GM19324 (cell line): ENCODE measurements at regions not wholly inside any gene's neighbourhood (a gene's known extent, or its start where the extent isn't known, plus 50 kb on each side); places are given as distances from the start of the nearest gene placed in this dataset.

ENCODE experiments used
- ATAC-seq: cut with Tn5 transposase; IDR thresholded peaks from one replicate; pipeline ENCODE4 v1.9.1; 2021; ENCODE audit warnings: mild to moderate bottlenecking, moderate library complexity; ENCODE audit not compliant: unreplicated experiment, low FRiP score

GRCh38 chr6:113551168-113551567 is 306.0 kb upstream of the MARCKS start:
- no peak for ATAC-seq

- no peak for ATAC-seq
Observed at GRCh38 chr6:113556775-113557174, 300.4 kb upstream of the MARCKS start.

GRCh38 chr6:113558431-113558830 is 298.7 kb upstream of the MARCKS start:
- ATAC-seq = no peak

- ATAC-seq = no peak
Observed at GRCh38 chr6:113558966-113559365, 298.2 kb upstream of the MARCKS start.

- ATAC-seq = no peak
Observed at GRCh38 chr6:113560376-113560775, 296.8 kb upstream of the MARCKS start.

- no peak for ATAC-seq
Observed at GRCh38 chr6:113560908-113561307, 296.2 kb upstream of the MARCKS start.

- no peak for ATAC-seq
Observed at GRCh38 chr6:113562248-113562647, 294.9 kb upstream of the MARCKS start.

GRCh38 chr6:113564371-113565171 is 292.6 kb upstream of the MARCKS start:
- peak; percentile 85 for ATAC-seq

GRCh38 chr6:113565306-113565705 is 291.8 kb upstream of the MARCKS start:
- ATAC-seq = no peak

- ATAC-seq = no peak
Observed at GRCh38 chr6:113570161-113570560, 287.0 kb upstream of the MARCKS start.

GRCh38 chr6:113570641-113571040 is 286.5 kb upstream of the MARCKS start:
- no peak for ATAC-seq

GRCh38 chr6:113574147-113574546 is 283.0 kb upstream of the MARCKS start:
- no peak for ATAC-seq

- no peak for ATAC-seq
Observed at GRCh38 chr6:113576310-113576709, 280.8 kb upstream of the MARCKS start.

- no peak for ATAC-seq
Observed at GRCh38 chr6:113578691-113579090, 278.5 kb upstream of the MARCKS start.

GRCh38 chr6:113584767-113585166 is 272.4 kb upstream of the MARCKS start:
- ATAC-seq = no peak

- ATAC-seq = no peak
Observed at GRCh38 chr6:113585246-113585645, 271.9 kb upstream of the MARCKS start.

GRCh38 chr6:113586413-113587077 is 270.6 kb upstream of the MARCKS start:
- no peak for ATAC-seq

- no peak for ATAC-seq
Observed at GRCh38 chr6:113587078-113587699, 270.0 kb upstream of the MARCKS start.

GRCh38 chr6:113588646-113589045 is 268.5 kb upstream of the MARCKS start:
- no peak for ATAC-seq

GRCh38 chr6:113591896-113592827 is 265.0 kb upstream of the MARCKS start:
- ATAC-seq = peak; percentile 47
